HepG2 (cell line): ENCODE measurements at regions not wholly inside any gene's neighbourhood (a gene's known extent, or its start where the extent isn't known, plus 50 kb on each side); places are given as distances from the start of the nearest gene placed in this dataset.

Experiments
- ATAC-seq: fragments of 200-7000 bp; cut with Tn5 transposase; 3 replicates; pipeline ENCODE4 v1.9.1; 2020; ENCODE audit warnings: mild to moderate bottlenecking, moderate library complexity
- BruUV-seq: library from RNA; stranded (reverse); fragments of 400-500 nt; replicated peaks from 2 replicates; lab custom pipeline; 2021; lab: Mats Ljungman, UMichigan
- CTCF ChIA-PET: fragments of 300-600 bp; formaldehyde crosslinking; extraction: SDS; loops from one replicate; lab custom pipeline; 2021; ENCODE audit warnings: low total read pairs, inconsistent platforms, low intra/inter-chr PET ratio; lab: Yijun Ruan, JAX
- POLR2A ChIA-PET: fragments of 350-600 bp; sonication (Branson Sonifier 250); formaldehyde crosslinking; loops from one replicate; lab custom pipeline; 2020; ENCODE audit warnings: antibody characterized with exemption, inconsistent platforms; lab: Yijun Ruan, JAX
- DNase-seq: peaks from one replicate; pipeline ENCODE4 v3.0.0-alpha.2; 2015; ENCODE audit warnings: low spot score
- FAIRE-seq: peaks from 3 replicates; lab custom pipeline; 2011; peaks lifted over from hg19 to GRCh38; lab: Jason Lieb, UNC
- H2AFZ ChIP-seq: one replicate; pipeline ENCODE4 v1.6.1; 2011; ENCODE audit warnings: low read length, inconsistent platforms
- H3K27ac ChIP-seq: fragments of 300-600 bp; 3 replicates; pipeline ENCODE4 v1.8.0; 2011; ENCODE audit warnings: mixed run types, mild to moderate bottlenecking, mixed read lengths, low read length, inconsistent platforms; ENCODE audit not compliant: insufficient read depth; ENCODE audit errors: extremely low read length
- H3K27me3 ChIP-seq, 2 experiments: fragments of 200-600 bp in 1 of 2; 2 replicates in 1 of 2; 3 replicates in 1 of 2; pipeline versions ENCODE4 v1.6.0 to v1.8.0; 2011; ENCODE audit warnings: low read length in 2 of 2, mild to moderate bottlenecking in 2 of 2, moderate library complexity in 2 of 2, inconsistent platforms in 1 of 2; ENCODE audit not compliant: insufficient read depth in 2 of 2, control insufficient read depth in 1 of 2
- H3K36me3 ChIP-seq, 2 experiments: fragments of 200-600 bp in 1 of 2; replicated peaks in 1 of 2; 2 replicates in 1 of 2; 3 replicates in 1 of 2; pipeline versions ENCODE4 v1.5.1 to v1.8.0; 2011; ENCODE audit warnings: low read length in 2 of 2, inconsistent platforms in 1 of 2; ENCODE audit not compliant: insufficient read depth in 2 of 2, control insufficient read depth in 1 of 2
- H3K4me1 ChIP-seq: 2 replicates; pipeline ENCODE4 v1.5.1; 2012; ENCODE audit warnings: low read length, inconsistent platforms; ENCODE audit not compliant: insufficient read depth
- H3K4me2 ChIP-seq: 2 replicates; pipeline ENCODE4 v1.6.0; 2011; ENCODE audit warnings: low read depth, low read length, inconsistent platforms
- H3K4me3 ChIP-seq, 3 experiments: fragments of 200-600 bp in 1 of 3; sonication (generic), shearing (Covaris generic) in 1 of 3; replicated peaks in 1 of 3; 2 replicates each; pipeline ENCODE4 v1.5.1; 2011 to 2016; ENCODE audit warnings: low read length in 3 of 3, inconsistent platforms in 2 of 3, low read depth in 2 of 3, mild to moderate bottlenecking in 2 of 3, control low read depth in 1 of 3, mixed read lengths in 1 of 3; ENCODE audit not compliant: insufficient read depth in 1 of 3
- H3K79me2 ChIP-seq: one replicate; pipeline ENCODE4 v1.6.1; 2011; ENCODE audit warnings: low read length, inconsistent platforms; ENCODE audit not compliant: insufficient read depth
- H3K9ac ChIP-seq: 2 replicates; pipeline ENCODE4 v1.6.0; 2011; ENCODE audit warnings: mild to moderate bottlenecking, low read depth, low read length, inconsistent platforms; ENCODE audit not compliant: insufficient read depth
- H3K9me3 ChIP-seq: 2 replicates; pipeline ENCODE4 v1.5.1; 2012; ENCODE audit warnings: mild to moderate bottlenecking, low read length
- H4K20me1 ChIP-seq: 2 replicates; pipeline ENCODE4 v1.6.0; 2011; ENCODE audit warnings: inconsistent platforms, mild to moderate bottlenecking, low read length, moderate library complexity; ENCODE audit not compliant: insufficient read depth
- AGO1 ChIP-seq: fragments of 200-400 bp; formaldehyde crosslinking; IDR thresholded peaks from 2 replicates; pipeline ENCODE4 v1.6.1; 2017; ENCODE audit warnings: mild to moderate bottlenecking, low read depth, low read length, moderate library complexity; ENCODE audit not compliant: poor library complexity, severe bottlenecking
- CBX1 ChIP-seq: IDR thresholded peaks from one replicate; pipeline ENCODE4 v1.6.1; 2016; ENCODE audit warnings: antibody characterized with exemption, low read depth
- HNRNPUL1 ChIP-seq: fragments of 200-400 bp; formaldehyde crosslinking; IDR thresholded peaks from 2 replicates; pipeline ENCODE4 v1.6.1; 2017; ENCODE audit warnings: low read depth, mild to moderate bottlenecking, low read length, moderate library complexity
- STAG1 ChIP-seq: sonication (generic); formaldehyde crosslinking; IDR thresholded peaks from 2 replicates; pipeline ENCODE4 v1.4.0; 2020; ENCODE audit warnings: missing genetic modification reagents
- TEAD2 ChIP-seq: sonication (generic); formaldehyde crosslinking; IDR thresholded peaks from 2 replicates; pipeline ENCODE4 v1.9.0; 2021; ENCODE audit warnings: missing genetic modification reagents
- ZFY ChIP-seq: sonication (generic); formaldehyde crosslinking; IDR thresholded peaks from 2 replicates; pipeline ENCODE4 v1.4.0; 2020; ENCODE audit warnings: missing genetic modification reagents
- ZNF256 ChIP-seq: sonication (generic); formaldehyde crosslinking; conservative IDR thresholded peaks from 2 replicates; pipeline ENCODE4 v1.4.0; 2020; ENCODE audit warnings: missing genetic modification reagents
- ZNF367 ChIP-seq: sonication (generic); formaldehyde crosslinking; IDR thresholded peaks from 2 replicates; pipeline ENCODE4 v1.4.0; 2020; ENCODE audit warnings: missing genetic modification reagents, borderline replicate concordance
- ZNF678 ChIP-seq: sonication (generic); formaldehyde crosslinking; IDR thresholded peaks from 2 replicates; pipeline ENCODE4 v1.4.0; 2020; ENCODE audit warnings: mild to moderate bottlenecking, missing genetic modification reagents
- ZNF777 ChIP-seq: sonication (generic); formaldehyde crosslinking; IDR thresholded peaks from 2 replicates; pipeline ENCODE4 v1.4.0; 2020; ENCODE audit warnings: missing genetic modification reagents
- ZNF850 ChIP-seq: sonication (generic); formaldehyde crosslinking; conservative IDR thresholded peaks from 2 replicates; pipeline ENCODE4 v1.9.0; 2021; ENCODE audit warnings: mild to moderate bottlenecking, missing genetic modification reagents
- ZNF878 ChIP-seq: sonication (generic); formaldehyde crosslinking; IDR thresholded peaks from 2 replicates; pipeline ENCODE4 v1.8.1; 2023; ENCODE audit warnings: mild to moderate bottlenecking, missing genetic modification reagents, moderate library complexity
- WGBS: methylation state at CpG from one replicate; pipeline ENCODE4 v1.1.6; 2017; ENCODE audit warnings: low lambda C conversion rate; 5-methylcytosine and 5-hydroxymethylcytosine counted together
- in situ Hi-C: cut with HindIII; loops from 2 replicates; pipeline ENCODE4 v1.10.0; 2017; ENCODE audit warnings: low pct_unique_long_range_greater_than_20kb; ENCODE audit not compliant: extremely low pct_ligation_motif_present
- intact Hi-C: fragments of 100-400 bp; cut with micrococcal nuclease; formaldehyde crosslinking; loops from one replicate; pipeline ENCODE4 v1.10.0; 2022; ENCODE audit not compliant: unreplicated experiment
- TF ChIP-seq, protein P1 (sequence below): IDR thresholded peaks from 2 replicates; pipeline ENCODE4 v1.6.1; 2016; ENCODE audit warnings: mild to moderate bottlenecking
- TF ChIP-seq, protein P2 (sequence below): sonication (generic); formaldehyde crosslinking; IDR thresholded peaks from 2 replicates; pipeline ENCODE4 v1.8.1; 2023; ENCODE audit warnings: mild to moderate bottlenecking, missing genetic modification reagents, borderline replicate concordance
- TF ChIP-seq, protein P3 (sequence below): sonication (generic); formaldehyde crosslinking; IDR thresholded peaks from 2 replicates; pipeline ENCODE4 v1.8.1; 2022; ENCODE audit warnings: mild to moderate bottlenecking, missing genetic modification reagents
- TF ChIP-seq, protein P4 (sequence below): sonication (generic); formaldehyde crosslinking; IDR thresholded peaks from 2 replicates; pipeline ENCODE4 v1.4.0; 2020; ENCODE audit warnings: missing genetic modification reagents, borderline replicate concordance

DNA sequence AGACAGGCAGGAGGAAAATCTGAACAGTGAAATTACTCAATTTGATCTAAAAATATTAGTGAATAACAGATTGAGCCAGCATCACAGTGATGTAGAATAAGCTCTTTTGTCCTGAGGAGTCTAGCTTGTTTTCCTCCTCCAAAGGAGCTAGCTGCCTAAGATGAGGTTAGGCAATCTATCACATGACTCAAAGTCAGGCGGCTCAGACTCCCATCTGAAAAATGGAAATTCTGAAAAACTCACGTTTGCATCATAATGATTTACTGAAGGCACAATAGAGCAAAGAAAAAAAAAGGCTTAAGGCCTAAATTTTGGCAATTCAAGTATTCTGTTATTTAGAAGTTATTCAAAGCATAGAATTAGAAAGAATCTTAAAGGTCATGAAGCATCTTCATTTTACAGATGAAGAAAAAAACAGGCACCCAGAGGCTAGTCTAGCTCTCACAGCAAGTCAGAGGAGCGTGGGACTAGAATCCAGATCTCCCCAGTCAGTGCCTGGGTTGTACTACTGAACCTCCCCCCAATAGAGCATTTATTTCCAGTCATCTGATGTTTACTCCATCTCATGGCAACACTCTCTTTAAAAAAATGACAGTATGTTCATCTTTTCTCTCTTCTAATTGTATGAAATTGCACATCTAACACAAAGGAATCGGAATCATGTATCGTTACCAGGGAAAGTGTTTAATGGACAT lies 62.5 kb upstream of the ATF3 start:
- CTCF ChIA-PET = no interaction called here
- Histone ChIP-seq H3K9me3 (no peaks in the 10 kb centered on the region), H3K27me3 (peaks cover 2 to 3% of the 10 kb centered on the region in 2 experiments; a peak in 2 of 5 replicates), H4K20me1 (no peaks in the 10 kb centered on the region), H3K9ac (no peak overlapping the region), H3K36me3 (no peaks in the 10 kb centered on the region), H3K4me3 (no peak overlapping the region), H2AFZ (no peak overlapping the region), H3K79me2 (no peaks in the 10 kb centered on the region), H3K4me1 (no peaks in the 10 kb centered on the region), H3K27ac (no peak overlapping the region), H3K4me2 (no peak overlapping the region)
- no TSS peak for BruUV-seq
- POLR2A ChIA-PET = no interaction called here
- no peak for FAIRE-seq
- TF ChIP-seq, protein P1, sequence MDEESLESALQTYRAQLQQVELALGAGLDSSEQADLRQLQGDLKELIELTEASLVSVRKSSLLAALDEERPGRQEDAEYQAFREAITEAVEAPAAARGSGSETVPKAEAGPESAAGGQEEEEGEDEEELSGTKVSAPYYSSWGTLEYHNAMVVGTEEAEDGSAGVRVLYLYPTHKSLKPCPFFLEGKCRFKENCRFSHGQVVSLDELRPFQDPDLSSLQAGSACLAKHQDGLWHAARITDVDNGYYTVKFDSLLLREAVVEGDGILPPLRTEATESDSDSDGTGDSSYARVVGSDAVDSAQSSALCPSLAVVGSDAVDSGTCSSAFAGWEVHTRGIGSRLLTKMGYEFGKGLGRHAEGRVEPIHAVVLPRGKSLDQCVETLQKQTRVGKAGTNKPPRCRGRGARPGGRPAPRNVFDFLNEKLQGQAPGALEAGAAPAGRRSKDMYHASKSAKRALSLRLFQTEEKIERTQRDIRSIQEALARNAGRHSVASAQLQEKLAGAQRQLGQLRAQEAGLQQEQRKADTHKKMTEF = no peak
- no peak for TF ChIP-seq ZNF777
- TF ChIP-seq ZNF878 (CRISPR knock-in tag) = no peak
- no peak for TF ChIP-seq HNRNPUL1
- no peak for ATAC-seq
- intact Hi-C loops = no loop called here
- in situ Hi-C loops = no loop called here
- WGBS = 38% methylated on average over 5 of the region's 5 CpGs
- DNase-seq = no peak

DNA sequence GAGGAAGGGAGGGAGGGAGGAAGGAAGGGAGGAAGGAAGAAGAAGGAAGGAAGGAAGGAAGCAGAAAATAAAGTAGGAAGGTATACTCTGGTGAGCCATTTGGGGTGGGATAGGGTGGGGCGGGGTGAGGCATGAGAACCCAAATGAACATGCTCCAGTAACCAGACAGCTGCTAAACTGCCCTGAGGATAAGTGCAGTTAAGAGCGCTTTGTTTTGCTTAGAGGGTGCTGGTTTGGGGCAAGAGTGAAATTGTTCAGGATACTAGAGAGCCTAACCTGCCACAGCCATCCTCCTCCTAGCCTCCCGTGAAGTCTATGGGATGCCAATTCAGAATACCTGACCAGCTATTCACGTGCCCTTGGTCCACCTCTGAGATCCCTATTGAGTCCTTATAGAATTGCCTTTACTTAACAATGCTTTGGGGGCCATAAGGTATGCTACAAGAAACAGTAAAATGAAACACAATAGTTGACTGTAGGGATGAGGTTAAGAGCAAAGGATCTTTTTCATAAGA lies 59.0 kb upstream of the ATF3 start:
- no peaks in the 10 kb centered on the region for H3K79me2 ChIP-seq
- H2AFZ ChIP-seq = no peak overlapping the region
- no peak overlapping the region for H3K27ac ChIP-seq
- intact Hi-C loops = no loop called here
- no peak overlapping the region for H3K9ac ChIP-seq
- POLR2A ChIA-PET = no interaction called here
- in situ Hi-C loops = no loop called here
- H4K20me1 ChIP-seq = no peaks in the 10 kb centered on the region
- no peaks in the 10 kb centered on the region for H3K4me1 ChIP-seq
- WGBS = 27% methylated on average over 4 of the region's 4 CpGs
- H3K36me3 ChIP-seq = no peaks in the 10 kb centered on the region
- ATAC-seq (no peak), DNase-seq (no peak), FAIRE-seq (no peak)
- H3K4me3 ChIP-seq = no peak overlapping the region
- no TSS peak for BruUV-seq
- peaks cover 0 to 2% of the 10 kb centered on the region in 2 experiments; a peak in 2 of 5 replicates for H3K27me3 ChIP-seq
- no peaks in the 10 kb centered on the region for H3K9me3 ChIP-seq
- CTCF ChIA-PET = no interaction called here
- no peak overlapping the region for H3K4me2 ChIP-seq
- TF ChIP-seq ZNF850 (CRISPR knock-in tag) (no peak), ZNF256 (CRISPR knock-in tag) (no peak), ZNF367 (no peak), AGO1 (no peak), CBX1 (no peak), STAG1 (CRISPR knock-in tag) (no peak), TEAD2 (CRISPR knock-in tag) (no peak), ZNF678 (CRISPR knock-in tag) (no peak), ZFY (CRISPR knock-in tag) (no peak)
- TF ChIP-seq, protein P2, sequence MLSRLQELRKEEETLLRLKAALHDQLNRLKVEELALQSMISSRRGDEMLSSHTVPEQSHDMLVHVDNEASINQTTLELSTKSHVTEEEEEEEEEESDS (CRISPR knock-in tag) = no peak
- TF ChIP-seq, protein P3, sequence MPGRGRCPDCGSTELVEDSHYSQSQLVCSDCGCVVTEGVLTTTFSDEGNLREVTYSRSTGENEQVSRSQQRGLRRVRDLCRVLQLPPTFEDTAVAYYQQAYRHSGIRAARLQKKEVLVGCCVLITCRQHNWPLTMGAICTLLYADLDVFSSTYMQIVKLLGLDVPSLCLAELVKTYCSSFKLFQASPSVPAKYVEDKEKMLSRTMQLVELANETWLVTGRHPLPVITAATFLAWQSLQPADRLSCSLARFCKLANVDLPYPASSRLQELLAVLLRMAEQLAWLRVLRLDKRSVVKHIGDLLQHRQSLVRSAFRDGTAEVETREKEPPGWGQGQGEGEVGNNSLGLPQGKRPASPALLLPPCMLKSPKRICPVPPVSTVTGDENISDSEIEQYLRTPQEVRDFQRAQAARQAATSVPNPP (CRISPR knock-in tag) = no peak
- TF ChIP-seq, protein P4, sequence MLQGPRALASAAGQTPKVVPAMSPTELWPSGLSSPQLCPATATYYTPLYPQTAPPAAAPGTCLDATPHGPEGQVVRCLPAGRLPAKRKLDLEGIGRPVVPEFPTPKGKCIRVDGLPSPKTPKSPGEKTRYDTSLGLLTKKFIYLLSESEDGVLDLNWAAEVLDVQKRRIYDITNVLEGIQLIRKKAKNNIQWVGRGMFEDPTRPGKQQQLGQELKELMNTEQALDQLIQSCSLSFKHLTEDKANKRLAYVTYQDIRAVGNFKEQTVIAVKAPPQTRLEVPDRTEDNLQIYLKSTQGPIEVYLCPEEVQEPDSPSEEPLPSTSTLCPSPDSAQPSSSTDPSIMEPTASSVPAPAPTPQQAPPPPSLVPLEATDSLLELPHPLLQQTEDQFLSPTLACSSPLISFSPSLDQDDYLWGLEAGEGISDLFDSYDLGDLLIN (CRISPR knock-in tag) = no peak
